Fibroblast of the conjunctiva (primary cell): ENCODE measurements at regions not wholly inside any gene's neighbourhood (a gene's known extent, or its start where the extent isn't known, plus 50 kb on each side); places are given as distances from the start of the nearest gene placed in this dataset.

Experiments used
- DNase-seq: peaks from one replicate; pipeline ENCODE4 v3.0.0-alpha.2; 2010; ENCODE audit warnings: low read depth

GRCh38 chr5:143761663-143762062, 50.3 kb upstream of the HMHB1 start:
- DNase-seq: no peak

GRCh38 chr5:143760755-143761154, 51.2 kb upstream of the HMHB1 start:
- DNase-seq: no peak

GRCh38 chr5:143760131-143760505, 51.8 kb upstream of the HMHB1 start:
- no peak for DNase-seq

- no peak for DNase-seq
Observed at GRCh38 chr5:143759396-143760130, 52.4 kb upstream of the HMHB1 start.

- no peak for DNase-seq
Observed at GRCh38 chr5:143758750-143759149, 53.2 kb upstream of the HMHB1 start.

GRCh38 chr5:143758015-143758414, 53.9 kb upstream of the HMHB1 start:
- no peak for DNase-seq

- no peak for DNase-seq
Observed at GRCh38 chr5:143757116-143757515, 54.8 kb upstream of the HMHB1 start.

GRCh38 chr5:143755966-143756365, 56.0 kb upstream of the HMHB1 start:
- no peak for DNase-seq

GRCh38 chr5:143752165-143752850, 59.7 kb upstream of the HMHB1 start:
- no peak for DNase-seq

- no peak for DNase-seq
Observed at GRCh38 chr5:143751342-143751741, 60.6 kb upstream of the HMHB1 start.

GRCh38 chr5:143749581-143750205, 62.3 kb upstream of the HMHB1 start:
- no peak for DNase-seq

- DNase-seq: no peak
Observed at GRCh38 chr5:143748516-143748915, 63.4 kb upstream of the HMHB1 start.

GRCh38 chr5:143742951-143743350, 69.0 kb upstream of the HMHB1 start:
- DNase-seq: no peak

GRCh38 chr5:143741421-143741820, 70.5 kb upstream of the HMHB1 start:
- DNase-seq: no peak

GRCh38 chr5:143740956-143741355, 71.0 kb upstream of the HMHB1 start:
- no peak for DNase-seq

- DNase-seq: no peak
Observed at GRCh38 chr5:143739746-143740145, 72.2 kb upstream of the HMHB1 start.

- DNase-seq: no peak
Observed at GRCh38 chr5:143738417-143739401, 73.3 kb upstream of the HMHB1 start.

GRCh38 chr5:143737062-143737461, 74.9 kb upstream of the HMHB1 start:
- DNase-seq: no peak

- no peak for DNase-seq
Observed at GRCh38 chr5:143734456-143734780, 77.5 kb upstream of the HMHB1 start.

GRCh38 chr5:143733665-143734455, 78.1 kb upstream of the HMHB1 start:
- no peak for DNase-seq

- no peak for DNase-seq
Observed at GRCh38 chr5:143732402-143732801, 79.6 kb upstream of the HMHB1 start.
